Stomach (tissue), 4 donors: ENCODE measurements at regions not wholly inside any gene's neighbourhood (a gene's known extent, or its start where the extent isn't known, plus 50 kb on each side); places are given as distances from the start of the nearest gene placed in this dataset.

Experiments
- CTCF ChIP-seq, 7 experiments: fragments of 450-650 bp in 4 of 7; fragments of 200-600 bp in 3 of 7; sonication (generic) in 3 of 7; IDR thresholded peaks; one replicate each; pipeline ENCODE4 v1.5.1; 2016 to 2019; ENCODE audit warnings: antibody characterized with exemption in 7 of 7, control low read depth in 2 of 7, mild to moderate bottlenecking in 1 of 7
- POLR2A ChIP-seq, 4 donors: fragments of 450-650 bp; IDR thresholded peaks; one replicate each; pipeline ENCODE4 v1.6.1; 2016; ENCODE audit warnings: antibody characterized with exemption in 4 of 4, control low read depth in 2 of 4, mild to moderate bottlenecking in 1 of 4, moderate library complexity in 1 of 4
- POLR2AphosphoS5 ChIP-seq, 3 donors: sonication (generic); formaldehyde crosslinking; IDR thresholded peaks; one replicate each; pipeline ENCODE4 v1.6.1; 2016; ENCODE audit warnings: antibody characterized with exemption in 3 of 3

- TF ChIP-seq CTCF (IDR thresholded peaks at IDR 0.05) (no peak), POLR2AphosphoS5 (IDR thresholded peaks at IDR 0.05) (no peak), POLR2A (IDR thresholded peaks at IDR 0.05) (no peak)
These were observed 138.3 kb downstream of the FOXD2 start for GRCh38 chr1:47575855-47576757.
